ENCODE measurements at regions not wholly inside any gene's neighbourhood (a gene's known extent, or its start where the extent isn't known, plus 50 kb on each side); places are given as distances from the start of the nearest gene placed in this dataset.

DNA sequence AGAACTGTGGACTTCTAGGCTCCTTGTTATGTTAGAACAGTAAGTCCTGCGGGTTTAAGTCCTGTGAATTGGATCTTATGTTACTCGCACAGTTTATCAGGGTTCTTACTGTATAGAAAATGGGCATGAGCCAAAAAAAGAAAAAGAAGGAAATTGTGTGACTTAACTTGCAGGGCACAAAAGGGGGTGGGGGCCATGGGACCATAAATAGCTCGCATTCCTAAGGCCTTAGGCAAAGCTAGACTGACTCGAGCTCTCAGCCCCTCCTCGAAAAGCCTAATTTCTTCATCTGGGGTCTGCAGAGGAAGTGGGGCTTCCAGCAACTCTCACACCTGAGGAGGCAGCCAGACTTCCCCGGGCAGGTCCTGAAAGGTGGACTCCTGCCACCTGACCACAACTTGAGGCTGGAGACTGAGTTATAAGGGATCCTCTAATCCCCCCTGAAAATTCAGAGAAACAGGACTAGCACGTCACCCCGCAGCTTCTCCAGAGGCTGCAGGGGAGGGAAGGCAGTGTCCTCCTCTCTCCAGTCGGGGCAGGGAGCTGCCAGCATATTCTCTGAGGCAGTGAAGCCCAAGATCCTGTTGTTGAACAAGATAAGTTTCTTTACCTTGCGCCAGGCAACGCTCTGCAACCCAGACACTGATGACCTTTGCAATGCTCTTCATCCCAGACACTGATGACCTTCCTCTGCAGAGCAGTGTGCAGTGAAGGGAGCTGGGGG lies 280.5 kb downstream of the PCNX1 start:
- H3K27ac Mint-ChIP-seq, result no peak overlapping the region
- no peak overlapping the region for H3K4me3 Mint-ChIP-seq
- no peaks in the 10 kb centered on the region for H3K4me1 Mint-ChIP-seq
- peaks cover 0 to 10% (median 6%) of the 10 kb centered on the region in 3 donors for H3K9me3 Mint-ChIP-seq
- H3K36me3 Mint-ChIP-seq, result no peaks in the 10 kb centered on the region
- peaks cover 13% of the 10 kb centered on the region for H3K27me3 Mint-ChIP-seq

DNA sequence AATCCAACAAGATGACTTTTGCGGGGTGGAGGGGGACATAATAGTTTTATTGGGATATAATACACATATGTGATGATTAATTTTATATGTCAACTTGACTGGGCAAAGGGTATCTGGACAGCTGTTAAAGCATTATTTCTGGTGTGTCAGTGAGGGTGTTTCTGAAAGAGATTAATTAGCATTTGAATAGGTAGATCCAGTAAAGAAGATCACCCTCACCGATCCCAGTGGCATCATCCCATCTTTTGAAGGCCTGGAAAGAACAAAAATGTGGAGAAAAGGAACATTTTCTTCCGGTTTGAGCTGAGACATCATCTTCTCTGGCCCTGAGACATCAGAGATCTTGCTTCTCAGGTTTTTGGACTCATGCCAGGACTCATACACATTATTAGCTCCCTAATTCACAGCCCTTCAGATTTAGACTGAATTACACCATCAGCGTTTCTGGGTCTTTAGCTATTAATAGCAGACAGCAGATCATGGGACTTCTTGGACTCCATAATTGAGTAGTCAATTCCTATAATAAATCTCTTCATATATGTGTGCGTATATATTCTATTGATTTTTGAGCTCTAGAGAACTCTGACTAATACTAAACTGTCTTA lies 283.6 kb downstream of the PCNX1 start:
- Mint-ChIP-seq H3K4me1 (no peaks in the 10 kb centered on the region), H3K9me3 (peaks cover 0 to 10% (median 6%) of the 10 kb centered on the region in 3 donors), H3K36me3 (no peaks in the 10 kb centered on the region), H3K27me3 (peaks cover 15% of the 10 kb centered on the region), H3K27ac (peak overlapping the region in 1 of 3 donors; percentile 25), H3K4me3 (no peak overlapping the region)

DNA sequence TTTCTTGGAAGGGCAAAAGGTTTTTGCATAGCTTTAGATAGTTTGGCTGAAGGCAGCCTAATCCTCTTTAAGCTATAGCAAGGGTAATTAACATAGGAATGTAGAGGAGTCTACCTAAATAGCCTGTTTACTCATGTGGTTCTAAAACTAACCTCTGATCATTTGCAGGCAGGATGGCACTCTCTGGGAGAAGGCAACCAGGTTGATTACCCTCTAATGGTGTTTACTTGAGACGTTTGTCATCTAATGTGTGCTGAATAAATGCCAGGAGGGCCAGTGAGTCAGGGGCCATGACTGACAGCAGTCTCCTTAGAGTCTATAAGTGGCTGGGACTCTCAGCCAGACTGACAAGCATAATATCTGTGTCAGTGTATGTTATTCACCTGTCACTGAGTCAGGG lies 286.4 kb downstream of the PCNX1 start:
- Mint-ChIP-seq H3K4me3 (no peak overlapping the region), H3K27me3 (peaks cover 6% of the 10 kb centered on the region), H3K4me1 (no peaks in the 10 kb centered on the region), H3K27ac (no peak overlapping the region), H3K36me3 (no peaks in the 10 kb centered on the region), H3K9me3 (peaks cover 0 to 4% (median 3%) of the 10 kb centered on the region in 3 donors)

DNA sequence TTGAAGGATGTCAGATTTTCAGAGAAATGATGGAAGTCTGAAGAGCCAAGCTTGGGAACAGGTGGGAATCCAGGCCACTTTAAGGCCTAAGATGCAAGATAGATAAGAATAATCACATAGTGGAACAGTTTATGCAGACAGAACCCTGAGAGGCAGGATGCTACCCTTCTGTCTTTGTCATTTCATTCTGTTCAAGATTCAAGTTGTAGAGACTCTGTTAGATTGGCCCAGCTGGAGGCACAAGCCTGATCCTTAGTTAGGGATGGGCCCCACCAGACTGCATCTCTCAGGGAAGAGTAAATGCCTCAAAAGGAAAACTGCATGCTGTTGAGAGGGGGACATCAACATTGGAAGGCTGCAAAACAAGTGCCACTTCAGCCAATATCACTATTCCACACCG lies 287.0 kb downstream of the PCNX1 start:
- Mint-ChIP-seq H3K27ac (no peak overlapping the region), H3K27me3 (peaks cover 6% of the 10 kb centered on the region), H3K9me3 (peaks cover 0 to 7% (median 3%) of the 10 kb centered on the region in 3 donors), H3K4me1 (no peaks in the 10 kb centered on the region), H3K36me3 (no peaks in the 10 kb centered on the region), H3K4me3 (no peak overlapping the region)

DNA sequence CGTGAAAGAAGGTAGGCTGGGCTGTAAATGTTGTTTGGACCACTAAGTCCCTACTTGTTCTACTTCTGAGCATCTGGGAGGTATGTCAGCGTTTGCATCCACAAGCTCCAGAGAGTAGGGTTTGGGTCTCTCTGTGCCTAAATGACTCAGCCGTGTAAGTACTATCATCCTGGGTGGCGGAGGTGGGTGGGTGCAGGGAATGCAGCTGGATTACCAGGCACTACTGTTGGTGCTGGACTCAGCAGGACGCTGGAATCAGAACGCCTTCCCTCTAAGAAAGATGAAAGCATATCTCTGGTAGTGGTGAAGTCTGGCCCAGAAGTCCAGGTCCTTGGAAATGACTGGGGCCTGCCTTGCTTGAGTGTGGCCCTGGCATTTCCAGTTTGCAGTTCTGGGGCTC lies 289.7 kb downstream of the PCNX1 start:
- Mint-ChIP-seq H3K4me3 (no peak overlapping the region), H3K27me3 (peaks cover 6% of the 10 kb centered on the region), H3K27ac (no peak overlapping the region), H3K4me1 (no peaks in the 10 kb centered on the region), H3K36me3 (no peaks in the 10 kb centered on the region), H3K9me3 (peaks cover 0 to 3% (median 2%) of the 10 kb centered on the region in 3 donors)

DNA sequence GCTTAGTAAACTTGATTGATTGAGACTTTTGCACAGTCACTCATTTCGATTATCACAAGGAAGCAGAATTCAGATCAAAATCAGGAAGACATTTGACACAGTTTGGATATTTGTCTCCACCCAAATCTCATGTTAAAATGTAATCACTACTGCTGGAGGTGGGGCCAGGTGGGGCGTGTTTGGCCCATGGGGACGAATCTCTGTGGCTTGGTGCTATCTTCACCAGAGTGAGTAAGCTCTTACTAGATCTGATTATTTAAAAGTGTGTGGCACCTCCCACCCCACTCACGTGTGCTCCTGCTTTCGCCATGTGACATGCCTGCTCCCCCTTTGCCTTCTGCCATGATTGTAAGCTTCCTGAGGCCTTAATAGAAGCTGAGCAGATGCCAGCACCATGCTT lies 291.4 kb downstream of the PCNX1 start:
- Mint-ChIP-seq H3K4me1 (no peaks in the 10 kb centered on the region), H3K4me3 (no peak overlapping the region), H3K27me3 (peaks cover 4% of the 10 kb centered on the region), H3K9me3 (peaks cover 0 to 3% (median 3%) of the 10 kb centered on the region in 3 donors), H3K27ac (no peak overlapping the region), H3K36me3 (no peaks in the 10 kb centered on the region)

DNA sequence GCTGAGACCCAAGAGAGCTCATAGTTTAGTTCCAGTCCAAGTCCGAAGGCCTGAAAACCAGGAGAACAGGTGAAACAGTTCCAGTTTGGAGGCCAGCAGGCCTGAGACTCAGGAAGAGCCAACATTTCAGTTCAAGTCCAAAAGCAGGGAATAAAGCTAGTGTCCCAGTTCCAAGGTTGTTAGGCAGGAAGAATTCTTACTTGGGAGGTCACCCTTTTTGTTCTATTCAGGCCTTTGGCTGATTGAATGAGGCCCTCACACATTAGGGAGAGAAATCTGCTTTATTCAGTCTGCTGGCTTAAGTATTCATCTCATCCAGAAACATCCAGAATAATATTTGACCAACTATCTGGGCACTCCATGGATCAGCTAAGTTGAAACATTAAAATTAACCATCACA lies 294.6 kb downstream of the PCNX1 start:
- no peak overlapping the region for H3K27ac Mint-ChIP-seq
- peaks cover 3% of the 10 kb centered on the region for H3K27me3 Mint-ChIP-seq

DNA sequence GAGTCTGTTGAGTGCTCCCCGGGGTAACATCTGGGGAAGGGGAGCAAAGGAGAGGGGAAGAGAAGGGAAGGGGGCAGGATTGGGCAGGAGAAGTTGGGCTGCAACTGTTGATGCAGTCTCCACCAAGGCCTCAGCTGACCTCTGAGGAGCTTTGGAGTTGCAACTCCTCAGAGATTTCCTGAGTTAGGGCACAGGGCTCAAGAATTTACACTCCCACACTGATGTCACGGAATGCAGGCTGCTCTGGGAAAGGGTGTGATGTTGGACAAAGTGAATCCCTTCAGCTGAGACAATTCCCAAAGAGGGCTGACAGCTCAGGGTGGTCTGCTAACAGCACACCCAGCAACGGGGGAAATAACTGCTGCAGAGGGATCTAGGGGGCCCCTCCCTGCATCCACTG lies 295.6 kb downstream of the PCNX1 start:
- Mint-ChIP-seq H3K36me3 (no peaks in the 10 kb centered on the region), H3K9me3 (peaks cover 0 to 7% (median 6%) of the 10 kb centered on the region in 3 donors), H3K27me3 (peaks cover 3% of the 10 kb centered on the region), H3K27ac (no peak overlapping the region), H3K4me3 (no peak overlapping the region), H3K4me1 (peaks cover 0 to 1% (median 0%) of the 10 kb centered on the region in 3 donors)

More for the DNA sequence above, 294.6 kb downstream of the PCNX1 start:
- H3K9me3 Mint-ChIP-seq, result peaks cover 0 to 7% (median 6%) of the 10 kb centered on the region in 3 donors
- H3K4me3 Mint-ChIP-seq, result no peak overlapping the region
- no peaks in the 10 kb centered on the region for H3K36me3 Mint-ChIP-seq
- H3K4me1 Mint-ChIP-seq, result peaks cover 0 to 1% (median 0%) of the 10 kb centered on the region in 3 donors

DNA sequence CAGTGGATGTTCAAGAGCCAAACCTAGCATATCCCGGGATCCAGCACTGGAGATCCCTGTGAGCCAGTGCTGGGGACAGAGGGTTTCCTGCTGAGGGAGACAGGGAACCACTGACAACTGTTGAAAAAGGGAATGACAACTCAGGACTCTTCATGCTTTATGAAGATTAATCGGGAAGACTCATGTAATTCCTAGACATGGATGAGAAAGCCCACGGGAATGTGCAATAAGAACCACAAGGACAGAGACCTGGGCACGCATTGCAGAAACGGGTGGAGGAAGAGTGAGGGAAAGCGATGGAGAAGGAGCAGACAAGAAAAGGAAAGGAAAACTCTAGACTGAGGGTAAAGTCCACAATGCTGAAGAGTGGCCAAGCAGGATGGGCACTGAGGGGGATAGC lies 296.0 kb downstream of the PCNX1 start:
- Mint-ChIP-seq H3K27me3 (peaks cover 3% of the 10 kb centered on the region), H3K4me3 (no peak overlapping the region), H3K4me1 (peaks cover 0 to 1% (median 0%) of the 10 kb centered on the region in 3 donors), H3K9me3 (peaks cover 0 to 7% (median 6%) of the 10 kb centered on the region in 3 donors), H3K27ac (peak overlapping the region in 1 of 3 donors; percentile 63), H3K36me3 (no peaks in the 10 kb centered on the region)

DNA sequence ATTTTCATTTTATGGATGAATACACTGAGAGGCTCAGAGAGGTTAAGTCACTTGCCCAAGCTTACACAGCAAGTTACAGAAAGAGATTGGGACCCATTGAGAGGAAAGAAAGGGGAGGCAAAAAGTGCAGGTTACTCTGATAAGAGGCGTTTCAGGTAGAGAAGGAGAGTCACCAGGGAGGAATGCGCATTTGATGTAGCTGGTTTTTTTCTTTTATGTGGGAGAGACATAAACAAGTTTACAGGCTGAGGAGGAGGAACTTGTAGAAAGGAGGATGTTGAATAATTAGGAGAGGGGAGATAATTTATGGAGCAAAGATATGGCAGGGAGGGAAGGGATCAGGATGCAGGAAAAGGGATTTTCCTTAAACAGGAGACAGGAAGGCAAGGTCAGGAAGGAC lies 297.0 kb downstream of the PCNX1 start:
- H3K27me3 Mint-ChIP-seq, result peaks cover 3% of the 10 kb centered on the region
- no peak overlapping the region for H3K4me3 Mint-ChIP-seq
- no peak overlapping the region for H3K27ac Mint-ChIP-seq
- peaks cover 0 to 1% (median 0%) of the 10 kb centered on the region in 3 donors for H3K4me1 Mint-ChIP-seq
- no peaks in the 10 kb centered on the region for H3K36me3 Mint-ChIP-seq
- peaks cover 0 to 6% (median 4%) of the 10 kb centered on the region in 3 donors for H3K9me3 Mint-ChIP-seq

DNA sequence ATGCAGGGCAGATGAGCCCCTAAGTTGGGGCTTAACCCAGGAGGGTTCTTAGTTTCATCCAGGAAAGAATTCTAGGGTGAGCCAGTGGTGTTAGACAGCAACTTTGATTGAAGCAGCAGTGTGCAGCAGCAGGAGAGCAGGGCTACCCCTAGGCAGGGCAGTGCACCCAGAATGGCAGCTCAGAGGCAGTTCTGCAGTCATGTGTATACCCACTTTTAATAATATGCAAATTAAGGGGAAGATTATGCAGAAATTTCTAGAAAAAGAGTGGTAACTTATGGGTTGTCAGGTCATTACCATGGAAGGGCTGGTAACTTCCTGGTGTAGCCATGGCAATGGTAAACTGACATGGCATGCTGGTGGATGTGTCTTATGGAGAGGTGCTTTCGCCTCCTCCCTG lies 297.5 kb downstream of the PCNX1 start:
- peaks cover 0 to 1% (median 0%) of the 10 kb centered on the region in 3 donors for H3K4me1 Mint-ChIP-seq
- H3K36me3 Mint-ChIP-seq, result no peaks in the 10 kb centered on the region
- no peak overlapping the region for H3K4me3 Mint-ChIP-seq
- H3K27ac Mint-ChIP-seq, result peak overlapping the region in 1 of 3 donors; percentile 18
- peaks cover 3% of the 10 kb centered on the region for H3K27me3 Mint-ChIP-seq
- H3K9me3 Mint-ChIP-seq, result peaks cover 0 to 6% (median 4%) of the 10 kb centered on the region in 3 donors

DNA sequence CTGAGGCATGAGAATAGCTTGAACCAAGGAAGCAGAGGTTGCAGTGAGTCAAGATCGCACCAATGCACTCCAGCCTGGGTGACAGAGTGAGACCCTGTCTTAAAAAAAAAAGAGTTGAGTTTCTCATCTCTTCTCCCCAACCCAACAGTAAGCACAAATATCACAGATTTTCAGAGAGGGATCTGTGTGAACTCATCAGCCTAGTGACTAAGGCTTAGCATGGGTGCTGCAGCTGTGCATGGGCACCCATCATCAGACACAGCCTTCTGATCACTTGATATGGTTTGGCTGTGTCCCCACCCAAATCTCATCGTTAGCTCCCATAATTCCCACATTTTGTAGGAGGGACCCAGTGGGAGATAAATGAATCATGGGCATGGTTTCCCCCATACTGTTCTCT lies 298.9 kb downstream of the PCNX1 start:
- Mint-ChIP-seq H3K4me3 (no peak overlapping the region), H3K9me3 (peaks cover 0 to 8% (median 4%) of the 10 kb centered on the region in 3 donors), H3K27me3 (no peaks in the 10 kb centered on the region), H3K4me1 (peaks cover 0 to 1% (median 0%) of the 10 kb centered on the region in 3 donors), H3K36me3 (no peaks in the 10 kb centered on the region), H3K27ac (no peak overlapping the region)

DNA sequence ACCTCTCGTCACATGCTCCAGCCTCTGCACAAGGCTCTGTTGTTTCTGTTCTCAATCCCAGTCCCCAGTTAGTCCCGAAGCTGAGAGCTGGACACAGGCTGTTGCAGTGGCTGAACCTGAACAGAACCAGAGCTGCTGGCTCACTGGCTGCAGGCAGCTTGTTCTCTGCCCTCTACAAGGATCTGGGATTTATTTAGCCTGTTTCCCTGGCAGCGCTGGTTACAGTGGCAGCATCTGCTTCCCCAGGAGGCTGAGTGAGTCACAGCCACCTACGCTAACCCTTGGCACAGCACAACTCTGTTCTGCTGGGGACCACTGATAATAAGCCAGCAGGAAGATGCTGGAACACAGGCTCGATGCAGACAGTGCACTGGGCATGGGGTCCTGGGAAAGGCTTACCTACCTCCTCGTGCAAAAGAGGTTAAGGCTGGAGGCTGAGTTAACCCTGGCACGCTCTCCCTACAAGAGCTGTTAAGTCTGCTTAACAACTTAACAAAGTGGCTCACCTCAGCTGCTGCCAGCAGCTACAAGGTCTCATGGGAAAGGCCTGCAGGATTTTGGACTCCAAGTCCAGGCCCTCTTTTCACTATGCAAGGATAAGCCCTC lies 299.6 kb downstream of the PCNX1 start:
- H3K36me3 Mint-ChIP-seq, result no peaks in the 10 kb centered on the region
- no peaks in the 10 kb centered on the region for H3K27me3 Mint-ChIP-seq
- H3K27ac Mint-ChIP-seq, result no peak overlapping the region
- H3K4me1 Mint-ChIP-seq, result peaks cover 0 to 1% (median 0%) of the 10 kb centered on the region in 3 donors
- peaks cover 0 to 8% (median 4%) of the 10 kb centered on the region in 3 donors for H3K9me3 Mint-ChIP-seq
- H3K4me3 Mint-ChIP-seq, result no peak overlapping the region

DNA sequence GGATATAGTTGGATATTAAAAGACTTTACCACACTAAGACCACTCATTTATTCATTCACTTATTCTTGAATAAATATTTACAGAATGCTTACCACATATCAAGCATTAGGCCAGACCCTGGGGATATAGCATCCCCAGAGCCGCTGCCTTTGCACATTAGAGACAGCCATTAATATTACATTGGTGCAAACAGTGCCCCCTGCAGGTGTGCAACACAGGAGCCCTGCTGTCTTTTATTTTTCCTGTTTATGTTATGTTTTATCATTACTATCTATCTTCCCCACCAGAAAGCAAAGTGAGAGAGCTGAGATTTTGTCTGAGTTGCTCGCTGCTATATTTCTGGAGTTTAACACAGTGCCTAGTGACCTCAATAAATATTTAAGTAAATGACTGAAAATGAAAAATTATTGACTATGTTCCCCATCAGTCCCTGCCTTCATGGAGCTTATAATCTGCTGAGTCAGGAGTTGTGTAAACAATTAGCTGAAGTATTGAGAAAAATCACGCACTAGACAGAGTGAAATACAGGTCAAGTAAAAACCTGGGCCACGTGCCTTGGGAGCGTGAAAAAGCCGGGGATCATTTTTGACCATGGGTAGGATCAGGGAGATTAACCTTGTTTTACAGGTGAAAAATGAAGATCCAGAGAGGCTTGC lies 301.6 kb downstream of the PCNX1 start:
- Mint-ChIP-seq H3K27ac (no peak overlapping the region), H3K4me1 (peaks cover 0 to 1% (median 0%) of the 10 kb centered on the region in 3 donors), H3K9me3 (peaks cover 0 to 5% (median 4%) of the 10 kb centered on the region in 3 donors), H3K36me3 (no peaks in the 10 kb centered on the region), H3K27me3 (no peaks in the 10 kb centered on the region), H3K4me3 (no peak overlapping the region)

DNA sequence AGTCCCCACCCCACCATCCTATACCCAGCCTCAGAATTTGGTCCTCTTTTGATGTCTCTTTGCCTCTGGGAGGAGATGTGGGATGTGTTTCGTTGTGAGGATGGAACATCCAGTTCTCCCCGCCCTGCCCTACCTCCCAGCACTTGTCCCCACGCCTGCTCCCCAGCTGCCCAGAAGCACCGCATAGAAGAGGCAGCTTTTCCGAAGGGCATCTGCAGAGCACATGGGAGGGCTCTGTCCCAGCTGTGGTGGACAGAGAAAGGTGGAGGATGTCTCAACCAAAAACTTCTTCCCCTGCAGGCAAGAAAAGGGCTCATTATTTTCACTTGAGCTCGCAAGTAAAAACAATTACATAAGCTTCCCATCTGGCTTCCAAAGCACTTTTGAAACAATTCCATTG lies 302.6 kb downstream of the PCNX1 start:
- Mint-ChIP-seq H3K9me3 (peaks cover 0 to 5% (median 4%) of the 10 kb centered on the region in 3 donors), H3K27me3 (no peaks in the 10 kb centered on the region), H3K4me1 (no peaks in the 10 kb centered on the region), H3K4me3 (no peak overlapping the region), H3K36me3 (no peaks in the 10 kb centered on the region), H3K27ac (no peak overlapping the region)

Measured in IgD-negative memory B cell (primary cell).